Hepatocyte (in vitro differentiated cells): ENCODE measurements at regions not wholly inside any gene's neighbourhood (a gene's known extent, or its start where the extent isn't known, plus 50 kb on each side); places are given as distances from the start of the nearest gene placed in this dataset.

Source experiments
- EZH2 ChIP-seq: fragments of 200-600 bp; sonication (generic); IDR thresholded peaks from 2 replicates; pipeline ENCODE4 v1.6.1; 2016; ENCODE audit warnings: antibody characterized with exemption, mild to moderate bottlenecking, borderline replicate concordance
- EZH2phosphoT487 ChIP-seq: fragments of 200-600 bp; sonication (generic); IDR thresholded peaks from one replicate; pipeline ENCODE4 v1.6.1; 2018; ENCODE audit warnings: antibody characterized with exemption, mild to moderate bottlenecking, low read depth, moderate library complexity; ENCODE audit not compliant: unreplicated experiment, severe bottlenecking
- TF ChIP-seq, protein P1 (sequence below): fragments of 200-600 bp; sonication (generic); IDR thresholded peaks from 2 replicates; pipeline ENCODE4 v1.5.1; 2016; ENCODE audit warnings: antibody characterized with exemption, mild to moderate bottlenecking; ENCODE audit not compliant: poor library complexity

DNA sequence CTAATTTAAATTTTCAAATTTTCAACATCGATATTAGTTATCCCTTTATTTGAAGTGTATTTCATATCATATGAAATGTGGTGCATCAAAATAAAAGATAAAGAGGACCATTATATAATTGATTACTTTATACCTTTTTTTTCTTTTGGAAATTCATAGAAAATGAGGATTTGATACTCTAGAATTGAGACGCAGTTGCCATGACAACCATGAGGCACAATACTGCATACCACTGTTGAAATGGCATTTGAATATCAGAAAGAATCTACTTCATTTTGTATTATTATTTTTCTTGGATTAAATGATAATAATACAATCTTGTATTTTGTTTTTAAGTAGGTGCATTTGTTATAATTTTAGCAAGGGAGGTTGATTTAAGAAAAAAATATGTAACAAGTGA lies 323.1 kb downstream of the PCDH18 start:
- TF ChIP-seq, protein P1, sequence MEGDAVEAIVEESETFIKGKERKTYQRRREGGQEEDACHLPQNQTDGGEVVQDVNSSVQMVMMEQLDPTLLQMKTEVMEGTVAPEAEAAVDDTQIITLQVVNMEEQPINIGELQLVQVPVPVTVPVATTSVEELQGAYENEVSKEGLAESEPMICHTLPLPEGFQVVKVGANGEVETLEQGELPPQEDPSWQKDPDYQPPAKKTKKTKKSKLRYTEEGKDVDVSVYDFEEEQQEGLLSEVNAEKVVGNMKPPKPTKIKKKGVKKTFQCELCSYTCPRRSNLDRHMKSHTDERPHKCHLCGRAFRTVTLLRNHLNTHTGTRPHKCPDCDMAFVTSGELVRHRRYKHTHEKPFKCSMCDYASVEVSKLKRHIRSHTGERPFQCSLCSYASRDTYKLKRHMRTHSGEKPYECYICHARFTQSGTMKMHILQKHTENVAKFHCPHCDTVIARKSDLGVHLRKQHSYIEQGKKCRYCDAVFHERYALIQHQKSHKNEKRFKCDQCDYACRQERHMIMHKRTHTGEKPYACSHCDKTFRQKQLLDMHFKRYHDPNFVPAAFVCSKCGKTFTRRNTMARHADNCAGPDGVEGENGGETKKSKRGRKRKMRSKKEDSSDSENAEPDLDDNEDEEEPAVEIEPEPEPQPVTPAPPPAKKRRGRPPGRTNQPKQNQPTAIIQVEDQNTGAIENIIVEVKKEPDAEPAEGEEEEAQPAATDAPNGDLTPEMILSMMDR, result no peak
- TF ChIP-seq EZH2 (no peak), EZH2phosphoT487 (no peak)
